Kidney epithelial cell (primary cell): ENCODE measurements at regions not wholly inside any gene's neighbourhood (a gene's known extent, or its start where the extent isn't known, plus 50 kb on each side); places are given as distances from the start of the nearest gene placed in this dataset.
"Not testable (repeated sequence)": the region's sequence is repeated elsewhere in the genome, so short reads cannot be mapped to it uniquely, and the experiment has no call there.

ENCODE experiments used
- DNase-seq: peaks from one replicate; pipeline ENCODE4 v3.0.0-alpha.2; 2010; ENCODE audit warnings: low read depth
- H3K27me3 ChIP-seq: 2 replicates; pipeline ENCODE4 v1.6.0; 2011; ENCODE audit warnings: low read length; ENCODE audit not compliant: control insufficient read depth, insufficient read depth
- H3K36me3 ChIP-seq: 2 replicates; pipeline ENCODE4 v1.5.1; 2011; ENCODE audit warnings: low read length; ENCODE audit not compliant: control insufficient read depth, insufficient read depth
- H3K4me3 ChIP-seq: 2 replicates; pipeline ENCODE4 v1.5.1; 2011; ENCODE audit warnings: low read depth, mild to moderate bottlenecking, control low read depth, low read length
- CTCF ChIP-seq: IDR thresholded peaks from 2 replicates; pipeline ENCODE4 v1.5.1; 2011; ENCODE audit warnings: mild to moderate bottlenecking, moderate library complexity, low read length, control low read depth, inconsistent platforms; ENCODE audit not compliant: insufficient read depth, poor library complexity, severe bottlenecking

DNA sequence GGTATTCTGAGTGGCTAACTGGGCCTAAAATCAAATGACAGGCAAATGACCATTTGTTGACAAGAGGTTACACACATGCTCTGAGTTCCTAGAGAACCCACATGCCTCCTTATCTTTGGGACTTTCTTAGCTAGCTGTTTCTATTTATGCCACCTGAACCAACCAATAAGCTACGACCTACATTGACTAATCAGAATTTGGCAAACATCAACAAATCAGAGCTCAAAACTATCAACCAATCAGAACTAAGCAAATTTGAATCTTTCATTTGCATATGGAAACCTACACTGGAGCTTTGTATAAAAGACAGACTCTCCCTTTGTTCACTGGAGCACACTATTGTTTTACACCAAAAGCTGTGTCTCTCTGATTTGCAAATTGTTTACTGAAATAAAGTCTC is 192.0 kb downstream of the CXXC4 start:
- no peak overlapping the region for H3K4me3 ChIP-seq
- TF ChIP-seq CTCF = no peak
- no peak for DNase-seq
- no peaks in the 10 kb centered on the region for H3K36me3 ChIP-seq
- no peaks in the 10 kb centered on the region for H3K27me3 ChIP-seq

DNA sequence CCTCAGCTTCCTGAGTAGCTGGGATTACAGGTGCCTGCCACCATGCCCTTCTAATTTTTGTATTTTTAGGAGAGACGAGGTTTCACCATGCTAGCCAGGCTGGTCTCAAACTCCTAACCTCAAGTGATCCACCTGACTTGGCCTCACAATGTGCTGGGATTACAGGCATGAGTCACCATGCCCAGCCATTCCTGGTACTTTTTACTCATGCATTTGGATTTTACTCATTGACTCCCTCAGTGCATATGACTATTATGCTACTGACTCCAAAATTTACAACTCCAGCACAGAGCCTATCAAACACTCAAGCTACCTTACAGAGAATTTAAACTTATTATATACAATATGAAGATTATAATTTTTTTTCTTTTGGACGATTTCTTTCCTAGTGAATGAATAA is 199.9 kb downstream of the CXXC4 start:
- no peak overlapping the region for H3K4me3 ChIP-seq
- TF ChIP-seq CTCF = no peak
- no peaks in the 10 kb centered on the region for H3K27me3 ChIP-seq
- DNase-seq = no peak
- H3K36me3 ChIP-seq = no peaks in the 10 kb centered on the region

- no peak for DNase-seq
- H3K36me3 ChIP-seq = no peaks in the 10 kb centered on the region
- TF ChIP-seq CTCF = no peak
- H3K4me3 ChIP-seq = no peak overlapping the region
- H3K27me3 ChIP-seq = no peaks in the 10 kb centered on the region
Measured at GRCh38 chr4:104286867-104287266, 207.8 kb downstream of the CXXC4 start.

DNA sequence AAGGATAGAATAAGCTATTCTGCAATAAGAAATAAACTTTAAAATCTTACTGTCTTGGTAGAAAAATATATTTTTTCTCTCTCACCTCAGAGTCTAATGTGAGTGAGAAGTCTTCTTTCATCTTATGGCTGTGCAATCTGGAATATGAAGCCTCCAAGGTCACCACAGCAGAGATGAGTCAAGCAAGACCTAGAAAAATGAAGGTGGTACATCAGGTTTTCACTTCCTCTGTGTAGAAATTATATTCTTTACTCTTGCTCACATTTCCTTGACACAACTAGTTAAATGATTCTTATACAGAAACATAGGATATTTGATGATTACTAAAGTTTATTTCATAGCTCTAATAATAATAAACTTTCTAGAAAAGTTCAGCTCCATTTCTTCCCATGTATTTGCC is 211.4 kb downstream of the CXXC4 start:
- H3K4me3 ChIP-seq = no peak overlapping the region
- TF ChIP-seq CTCF = no peak
- H3K36me3 ChIP-seq = no peaks in the 10 kb centered on the region
- no peak for DNase-seq
- no peaks in the 10 kb centered on the region for H3K27me3 ChIP-seq

- Histone ChIP-seq H3K36me3 (no peaks in the 10 kb centered on the region), H3K4me3 (no peak overlapping the region), H3K27me3 (no peaks in the 10 kb centered on the region)
- DNase-seq = no peak
- no peak for TF ChIP-seq CTCF
Measured at GRCh38 chr4:104279744-104280143, 214.9 kb downstream of the CXXC4 start.

DNA sequence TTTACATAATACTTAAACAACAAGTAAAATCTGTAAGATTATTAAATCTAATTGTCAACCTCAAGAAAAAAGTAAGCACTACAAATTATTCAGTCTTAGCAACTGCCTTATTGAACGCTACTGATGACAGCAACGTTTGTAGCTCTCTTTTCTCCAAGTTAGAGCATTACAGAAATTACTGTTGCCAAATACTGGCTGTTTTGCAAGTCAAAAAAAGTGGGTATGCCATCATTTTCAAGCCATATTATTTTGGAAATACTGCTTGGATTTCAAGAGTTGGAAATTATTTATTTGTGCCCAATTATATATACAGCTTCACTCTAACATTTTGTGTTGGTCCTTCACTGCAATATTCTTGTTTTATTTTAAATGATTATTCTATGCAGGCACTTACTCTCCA is 221.7 kb downstream of the CXXC4 start:
- H3K4me3 ChIP-seq = no peak overlapping the region
- H3K27me3 ChIP-seq = no peaks in the 10 kb centered on the region

GRCh38 chr4:104269603-104270002 is 225.1 kb downstream of the CXXC4 start:
- not testable (repeated sequence) for H3K27me3 ChIP-seq, H3K4me3 ChIP-seq, H3K36me3 ChIP-seq, DNase-seq

More for the DNA sequence above, 221.7 kb downstream of the CXXC4 start:
- no peak for DNase-seq
- H3K36me3 ChIP-seq = no peaks in the 10 kb centered on the region
- no peak for TF ChIP-seq CTCF
